M059J (cell line): ENCODE measurements at regions not wholly inside any gene's neighbourhood (a gene's known extent, or its start where the extent isn't known, plus 50 kb on each side); places are given as distances from the start of the nearest gene placed in this dataset.
"Not testable (repeated sequence)": the region's sequence is repeated elsewhere in the genome, so short reads cannot be mapped to it uniquely, and the experiment has no call there.

Source experiments
- DNase-seq: peaks from one replicate; pipeline ENCODE4 v3.0.0-alpha.2; 2012; ENCODE audit warnings: low read depth

- DNase-seq = no peak
These were observed 128.8 kb downstream of the TEX36 start for GRCh38 chr10:125554016-125554703.

GRCh38 chr10:125553091-125553490, 129.9 kb downstream of the TEX36 start:
- DNase-seq = no peak

GRCh38 chr10:125551247-125551646, 131.7 kb downstream of the TEX36 start:
- no peak for DNase-seq

GRCh38 chr10:125550362-125550761, 132.6 kb downstream of the TEX36 start:
- no peak for DNase-seq

GRCh38 chr10:125549653-125550052, 133.3 kb downstream of the TEX36 start:
- DNase-seq = no peak

- DNase-seq = no peak
These were observed 134.1 kb downstream of the TEX36 start for GRCh38 chr10:125548878-125549277.

- no peak for DNase-seq
These were observed 134.6 kb downstream of the TEX36 start for GRCh38 chr10:125548356-125548755.

- no peak for DNase-seq
These were observed 135.8 kb downstream of the TEX36 start for GRCh38 chr10:125547010-125547650.

GRCh38 chr10:125543796-125544195, 139.2 kb downstream of the TEX36 start:
- DNase-seq = no peak

- peak; percentile 26 for DNase-seq
These were observed 143.8 kb downstream of the TEX36 start for GRCh38 chr10:125538947-125539731.

- no peak for DNase-seq
These were observed 146.7 kb downstream of the TEX36 start for GRCh38 chr10:125536236-125536635.

- no peak for DNase-seq
These were observed 147.4 kb downstream of the TEX36 start for GRCh38 chr10:125535559-125535958.

GRCh38 chr10:125534515-125534914, 148.4 kb downstream of the TEX36 start:
- no peak for DNase-seq

- DNase-seq = no peak
These were observed 149.1 kb downstream of the TEX36 start for GRCh38 chr10:125533866-125534265.

GRCh38 chr10:125531465-125531864, 151.5 kb downstream of the TEX36 start:
- peak; percentile 22 for DNase-seq

GRCh38 chr10:125523347-125523746, 159.6 kb downstream of the TEX36 start:
- DNase-seq = no peak

GRCh38 chr10:125521721-125522680, 161.0 kb downstream of the TEX36 start:
- peak; percentile 7 for DNase-seq

GRCh38 chr10:125520968-125521367, 162.0 kb downstream of the TEX36 start:
- DNase-seq = no peak

- not testable (repeated sequence) for DNase-seq
These were observed 164.6 kb downstream of the TEX36 start for GRCh38 chr10:125518397-125518796.

GRCh38 chr10:125515571-125515970, 167.4 kb downstream of the TEX36 start:
- DNase-seq = no peak
